Neutrophil (primary cell): ENCODE measurements at regions not wholly inside any gene's neighbourhood (a gene's known extent, or its start where the extent isn't known, plus 50 kb on each side); places are given as distances from the start of the nearest gene placed in this dataset.

Experiments
- H3K27ac ChIP-seq: fragments of 200-600 bp; sonication (generic); 2 replicates; pipeline ENCODE4 v1.5.1; 2016; ENCODE audit warnings: mild to moderate bottlenecking, moderate library complexity
- H3K27me3 ChIP-seq: fragments of 200-600 bp; sonication (generic); 2 replicates; pipeline ENCODE4 v1.6.0; 2016; ENCODE audit warnings: mild to moderate bottlenecking
- H3K36me3 ChIP-seq: fragments of 200-600 bp; sonication (generic); 2 replicates; pipeline ENCODE4 v1.5.1; 2017
- H3K4me1 ChIP-seq, 2 experiments: fragments of 200-600 bp in 1 of 2; sonication (generic) in 1 of 2; 1 replicate in 1 of 2; 2 replicates in 1 of 2; pipeline versions ENCODE4 v1.5.1 to v1.6.1; 2013 to 2016; ENCODE audit warnings: low read depth in 1 of 2, low read length in 1 of 2, mild to moderate bottlenecking in 1 of 2, moderate library complexity in 1 of 2; ENCODE audit not compliant: control insufficient read depth in 1 of 2, insufficient read depth in 1 of 2
- H3K4me3 ChIP-seq, 2 experiments: fragments of 200-600 bp in 1 of 2; sonication (generic) in 1 of 2; 1 replicate in 1 of 2; 2 replicates in 1 of 2; pipeline ENCODE4 v1.5.1; 2013 to 2016; ENCODE audit warnings: low read depth in 1 of 2, low read length in 1 of 2, mild to moderate bottlenecking in 1 of 2, moderate library complexity in 1 of 2
- H3K9me3 ChIP-seq: fragments of 200-600 bp; sonication (generic); 2 replicates; pipeline ENCODE4 v1.5.1; 2016
- CTCF ChIP-seq: fragments of 200-600 bp; sonication (generic); IDR thresholded peaks from 2 replicates; pipeline ENCODE4 v1.5.1; 2016; ENCODE audit warnings: antibody characterized with exemption

GRCh38 chr4:128346054-128346716 lies 58.6 kb upstream of the PGRMC2 start:
- H3K4me3 ChIP-seq, result no peak overlapping the region
- no peak overlapping the region for H3K27ac ChIP-seq
- TF ChIP-seq CTCF, result no peak
- no peaks in the 10 kb centered on the region for H3K36me3 ChIP-seq
- H3K4me1 ChIP-seq, result no peaks in the 10 kb centered on the region
- no peaks in the 10 kb centered on the region for H3K9me3 ChIP-seq
- H3K27me3 ChIP-seq, result no peaks in the 10 kb centered on the region

- Histone ChIP-seq H3K36me3 (no peaks in the 10 kb centered on the region), H3K4me1 (no peaks in the 10 kb centered on the region), H3K9me3 (no peaks in the 10 kb centered on the region), H3K27me3 (no peaks in the 10 kb centered on the region), H3K27ac (no peak overlapping the region), H3K4me3 (no peak overlapping the region)
- TF ChIP-seq CTCF, result no peak
Measured at GRCh38 chr4:128345650-128346049, 58.0 kb upstream of the PGRMC2 start.

- Histone ChIP-seq H3K27ac (no peak overlapping the region), H3K27me3 (no peaks in the 10 kb centered on the region), H3K4me1 (peaks cover 0 to 4% of the 10 kb centered on the region in 2 experiments), H3K9me3 (no peaks in the 10 kb centered on the region), H3K36me3 (no peaks in the 10 kb centered on the region), H3K4me3 (no peak overlapping the region)
- no peak for TF ChIP-seq CTCF
Measured at GRCh38 chr4:128342762-128343161, 55.1 kb upstream of the PGRMC2 start.

- Histone ChIP-seq H3K36me3 (no peaks in the 10 kb centered on the region), H3K9me3 (no peaks in the 10 kb centered on the region), H3K27ac (no peak overlapping the region), H3K4me1 (peaks cover 0 to 4% of the 10 kb centered on the region in 2 experiments), H3K4me3 (no peak overlapping the region), H3K27me3 (no peaks in the 10 kb centered on the region)
- TF ChIP-seq CTCF, result no peak
Measured at GRCh38 chr4:128341634-128342033, 54.0 kb upstream of the PGRMC2 start.

- H3K9me3 ChIP-seq, result no peaks in the 10 kb centered on the region
- H3K27me3 ChIP-seq, result no peaks in the 10 kb centered on the region
- H3K4me3 ChIP-seq, result no peak overlapping the region
- TF ChIP-seq CTCF, result no peak
- no peak overlapping the region for H3K27ac ChIP-seq
- H3K4me1 ChIP-seq, result peaks cover 0 to 4% of the 10 kb centered on the region in 2 experiments
- no peaks in the 10 kb centered on the region for H3K36me3 ChIP-seq
Measured at GRCh38 chr4:128338634-128339355, 51.2 kb upstream of the PGRMC2 start.
